Caco-2 (cell line): ENCODE measurements at regions not wholly inside any gene's neighbourhood (a gene's known extent, or its start where the extent isn't known, plus 50 kb on each side); places are given as distances from the start of the nearest gene placed in this dataset.

Experiments
- BruUV-seq: library from RNA; stranded (reverse); fragments of 400-500 nt; replicated peaks from 2 replicates; lab custom pipeline; 2021; lab: Mats Ljungman, UMichigan
- CTCF ChIA-PET: fragments of 300-600 bp; sonication (Branson Sonifier 250); formaldehyde crosslinking; loops from one replicate; lab custom pipeline; 2022; ENCODE audit warnings: antibody characterized with exemption; lab: Charles Lee
- POLR2A ChIA-PET: fragments of 300-600 bp; sonication (Branson Sonifier 250); formaldehyde crosslinking; loops from one replicate; lab custom pipeline; 2022; ENCODE audit warnings: antibody characterized with exemption; lab: Charles Lee
- DNase-seq, 2 experiments: peaks; one replicate each; pipeline versions ENCODE4 v3.0.0 to v3.0.0-alpha.2; 2020 to 2022
- H3K27me3 ChIP-seq: replicated peaks from 2 replicates; pipeline ENCODE4 v1.6.0; 2011; ENCODE audit warnings: low read length; ENCODE audit not compliant: control insufficient read depth, insufficient read depth
- H3K36me3 ChIP-seq: 2 replicates; pipeline ENCODE4 v1.5.1; 2011; ENCODE audit warnings: low read length; ENCODE audit not compliant: control insufficient read depth, insufficient read depth
- H3K4me1 ChIP-seq: fragments of 250-450 bp; sonication (Bioruptor Pico); 2 replicates; pipeline ENCODE4 v1.5.1; 2020; ENCODE audit warnings: mild to moderate bottlenecking
- H3K4me3 ChIP-seq: 2 replicates; pipeline ENCODE4 v1.5.1; 2011; ENCODE audit warnings: low read depth, mild to moderate bottlenecking, control low read depth, low read length
- H3K9me3 ChIP-seq: fragments of 250-450 bp; sonication (Bioruptor Pico); 2 replicates; pipeline ENCODE4 v1.5.1; 2020; ENCODE audit warnings: mild to moderate bottlenecking, moderate library complexity
- H3K27ac Mint-ChIP-seq: one replicate; pipeline ENCODE4 v1.8.0; 2022; ENCODE audit warnings: mixed read lengths; ENCODE audit not compliant: unreplicated experiment
- H3K27me3 Mint-ChIP-seq: one replicate; pipeline ENCODE4 v1.8.0; 2022; ENCODE audit warnings: mixed read lengths; ENCODE audit not compliant: insufficient read depth, unreplicated experiment
- H3K36me3 Mint-ChIP-seq: one replicate; pipeline ENCODE4 v1.8.0; 2022; ENCODE audit warnings: mild to moderate bottlenecking, mixed read lengths; ENCODE audit not compliant: insufficient read depth, unreplicated experiment
- H3K4me1 Mint-ChIP-seq: one replicate; pipeline ENCODE4 v1.8.0; 2022; ENCODE audit warnings: low read depth, mixed read lengths; ENCODE audit not compliant: unreplicated experiment
- H3K4me3 Mint-ChIP-seq: one replicate; pipeline ENCODE4 v1.8.0; 2022; ENCODE audit warnings: mild to moderate bottlenecking, moderate library complexity, mixed read lengths; ENCODE audit not compliant: unreplicated experiment
- H3K9me3 Mint-ChIP-seq: one replicate; pipeline ENCODE4 v1.8.0; 2022; ENCODE audit warnings: mixed read lengths; ENCODE audit not compliant: unreplicated experiment
- intact Hi-C: fragments of 100-400 bp; cut with micrococcal nuclease; formaldehyde crosslinking; loops from one replicate; pipeline ENCODE4 v1.10.0; 2022; ENCODE audit not compliant: unreplicated experiment
- TF ChIP-seq, protein P1 (sequence below), 2 experiments: fragments of 200-600 bp in 1 of 2; IDR thresholded peaks; 1 replicate in 1 of 2; 2 replicates in 1 of 2; pipeline versions ENCODE4 v1.5.1 to v1.8.0; 2011 to 2022; ENCODE audit warnings: antibody characterized with exemption in 1 of 2, control low read depth in 1 of 2, inconsistent platforms in 1 of 2, low read depth in 1 of 2, low read length in 1 of 2, mild to moderate bottlenecking in 1 of 2, moderate library complexity in 1 of 2; ENCODE audit not compliant: insufficient read depth in 1 of 2, severe bottlenecking in 1 of 2, unreplicated experiment in 1 of 2

DNA sequence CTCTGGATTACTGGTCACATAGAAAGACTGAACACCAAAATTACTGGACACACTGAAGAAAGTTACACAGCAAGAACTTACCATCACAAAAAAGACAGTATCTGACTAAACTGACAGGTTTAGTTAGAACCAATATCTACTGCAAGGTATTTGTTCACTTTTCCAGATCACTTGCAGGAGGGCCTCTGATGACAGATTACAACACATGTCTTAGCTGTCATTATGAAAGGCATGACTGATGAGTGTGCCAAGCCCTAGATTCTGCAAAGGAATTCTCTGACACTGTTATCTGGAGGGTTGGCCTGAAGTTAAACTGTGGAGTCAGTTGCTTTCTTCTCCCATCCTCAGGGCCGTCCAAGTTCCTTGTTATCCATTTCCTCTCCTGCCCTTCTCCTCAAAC lies 242.7 kb downstream of the KIF20B start:
- POLR2A ChIA-PET, result no interaction called here
- no peak overlapping the region for H3K27ac Mint-ChIP-seq
- CTCF ChIA-PET, result no interaction called here
- BruUV-seq, result no TSS peak
- TF ChIP-seq, protein P1, sequence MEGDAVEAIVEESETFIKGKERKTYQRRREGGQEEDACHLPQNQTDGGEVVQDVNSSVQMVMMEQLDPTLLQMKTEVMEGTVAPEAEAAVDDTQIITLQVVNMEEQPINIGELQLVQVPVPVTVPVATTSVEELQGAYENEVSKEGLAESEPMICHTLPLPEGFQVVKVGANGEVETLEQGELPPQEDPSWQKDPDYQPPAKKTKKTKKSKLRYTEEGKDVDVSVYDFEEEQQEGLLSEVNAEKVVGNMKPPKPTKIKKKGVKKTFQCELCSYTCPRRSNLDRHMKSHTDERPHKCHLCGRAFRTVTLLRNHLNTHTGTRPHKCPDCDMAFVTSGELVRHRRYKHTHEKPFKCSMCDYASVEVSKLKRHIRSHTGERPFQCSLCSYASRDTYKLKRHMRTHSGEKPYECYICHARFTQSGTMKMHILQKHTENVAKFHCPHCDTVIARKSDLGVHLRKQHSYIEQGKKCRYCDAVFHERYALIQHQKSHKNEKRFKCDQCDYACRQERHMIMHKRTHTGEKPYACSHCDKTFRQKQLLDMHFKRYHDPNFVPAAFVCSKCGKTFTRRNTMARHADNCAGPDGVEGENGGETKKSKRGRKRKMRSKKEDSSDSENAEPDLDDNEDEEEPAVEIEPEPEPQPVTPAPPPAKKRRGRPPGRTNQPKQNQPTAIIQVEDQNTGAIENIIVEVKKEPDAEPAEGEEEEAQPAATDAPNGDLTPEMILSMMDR (IDR thresholded peaks at IDR 0.05; ENCODE audit: insufficient read depth in 1 of 2, low read depth in 1 of 2, low read length in 1 of 2, severe bottlenecking in 1 of 2, unreplicated experiment in 1 of 2), result no peak
- no peaks in the 10 kb centered on the region for H3K4me1 Mint-ChIP-seq
- H3K36me3 ChIP-seq, result no peaks in the 10 kb centered on the region
- no peak overlapping the region for H3K4me3 ChIP-seq
- no peaks in the 10 kb centered on the region for H3K27me3 ChIP-seq
- H3K4me3 Mint-ChIP-seq, result no peak overlapping the region
- no peaks in the 10 kb centered on the region for H3K4me1 ChIP-seq
- H3K27me3 Mint-ChIP-seq, result no peaks in the 10 kb centered on the region
- no peaks in the 10 kb centered on the region for H3K36me3 Mint-ChIP-seq
- intact Hi-C loops, result no loop called here
- no peaks in the 10 kb centered on the region for H3K9me3 ChIP-seq
- peaks cover 11% of the 10 kb centered on the region for H3K9me3 Mint-ChIP-seq
- DNase-seq, result peak in 1 of 2 experiments; percentile 6

DNA sequence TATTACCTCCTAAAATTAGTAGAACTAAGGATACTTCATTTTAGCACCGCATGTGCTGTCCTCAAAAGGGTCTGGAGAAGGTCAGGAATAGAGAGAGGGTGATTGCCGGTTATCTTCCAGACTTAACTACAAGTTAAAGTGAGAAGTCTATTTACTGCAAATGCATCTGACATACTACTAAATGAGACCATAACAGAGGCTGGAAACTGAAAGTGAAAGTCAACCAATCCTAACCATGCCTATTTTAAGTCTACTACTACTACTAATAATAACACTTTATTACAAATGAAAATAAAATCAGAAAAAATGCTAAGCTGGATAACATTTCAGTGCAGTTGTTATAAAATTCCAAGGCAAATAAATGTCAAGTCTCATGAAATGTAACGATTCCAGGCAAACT lies 244.7 kb downstream of the KIF20B start:
- CTCF ChIA-PET, result no interaction called here
- intact Hi-C loops, result no loop called here

DNA sequence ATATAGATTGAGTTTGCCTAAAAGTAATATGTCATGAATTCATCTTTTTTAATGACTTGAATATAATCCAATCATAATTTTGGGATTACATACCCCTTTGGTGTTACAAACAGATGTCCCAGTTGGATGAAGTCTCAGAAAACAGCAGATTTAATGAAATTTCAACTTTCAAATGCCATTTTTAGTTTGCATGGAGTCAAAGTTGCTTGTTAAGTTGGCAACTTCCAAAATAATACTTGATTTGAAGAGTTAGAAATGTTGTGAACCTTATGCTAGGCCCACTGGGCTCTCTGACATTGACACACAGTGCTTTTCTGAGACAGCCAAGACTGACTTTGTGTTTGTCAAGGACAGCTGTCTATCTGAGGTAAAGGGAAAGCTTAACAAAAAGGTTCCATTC lies 248.1 kb downstream of the KIF20B start:
- no peaks in the 10 kb centered on the region for H3K36me3 ChIP-seq
- H3K27me3 Mint-ChIP-seq, result peaks cover 3% of the 10 kb centered on the region
- no peaks in the 10 kb centered on the region for H3K9me3 ChIP-seq
- no peaks in the 10 kb centered on the region for H3K27me3 ChIP-seq
- ChIA-PET CTCF (no interaction called here), POLR2A (no interaction called here)
- H3K4me3 Mint-ChIP-seq, result no peak overlapping the region
- H3K36me3 Mint-ChIP-seq, result no peaks in the 10 kb centered on the region
- H3K4me1 ChIP-seq, result no peaks in the 10 kb centered on the region
- no peak overlapping the region for H3K27ac Mint-ChIP-seq
- intact Hi-C loops, result no loop called here
- H3K4me3 ChIP-seq, result no peak overlapping the region
- TF ChIP-seq, protein P1 (IDR thresholded peaks at IDR 0.05; ENCODE audit: insufficient read depth in 1 of 2, low read depth in 1 of 2, low read length in 1 of 2, severe bottlenecking in 1 of 2, unreplicated experiment in 1 of 2), result no peak
- no peaks in the 10 kb centered on the region for H3K4me1 Mint-ChIP-seq
- no TSS peak for BruUV-seq
- DNase-seq, result no peak
- peaks cover 11% of the 10 kb centered on the region for H3K9me3 Mint-ChIP-seq

More for the DNA sequence above, 244.7 kb downstream of the KIF20B start:
- H3K27ac Mint-ChIP-seq, result no peak overlapping the region
- Histone ChIP-seq H3K9me3 (no peaks in the 10 kb centered on the region), H3K36me3 (no peaks in the 10 kb centered on the region), H3K4me3 (no peak overlapping the region), H3K4me1 (no peaks in the 10 kb centered on the region), H3K27me3 (no peaks in the 10 kb centered on the region)
- peaks cover 11% of the 10 kb centered on the region for H3K9me3 Mint-ChIP-seq
- POLR2A ChIA-PET, result no interaction called here
- TF ChIP-seq, protein P1 (IDR thresholded peaks at IDR 0.05; ENCODE audit: insufficient read depth in 1 of 2, low read depth in 1 of 2, low read length in 1 of 2, severe bottlenecking in 1 of 2, unreplicated experiment in 1 of 2), result no peak
- H3K4me3 Mint-ChIP-seq, result no peak overlapping the region
- H3K4me1 Mint-ChIP-seq, result no peaks in the 10 kb centered on the region
- no peak for DNase-seq
- no peaks in the 10 kb centered on the region for H3K36me3 Mint-ChIP-seq
- no peaks in the 10 kb centered on the region for H3K27me3 Mint-ChIP-seq
- no TSS peak for BruUV-seq
